PC-9 (cell line): ENCODE measurements at regions not wholly inside any gene's neighbourhood (a gene's known extent, or its start where the extent isn't known, plus 50 kb on each side); places are given as distances from the start of the nearest gene placed in this dataset.

Source experiments
- BruUV-seq: library from RNA; stranded (reverse); fragments of 400-500 nt; replicated peaks from 2 replicates; lab custom pipeline; 2021; lab: Mats Ljungman, UMichigan
- CTCF ChIA-PET: fragments of 300-600 bp; sonication (Branson Sonifier 250); formaldehyde crosslinking; loops from one replicate; lab custom pipeline; 2022; ENCODE audit warnings: antibody characterized with exemption; lab: Charles Lee
- POLR2A ChIA-PET: fragments of 300-600 bp; sonication (Branson Sonifier 250); formaldehyde crosslinking; loops from one replicate; lab custom pipeline; 2022; ENCODE audit warnings: antibody characterized with exemption; ENCODE audit not compliant: unreplicated experiment; lab: Charles Lee
- DNase-seq, 2 experiments: peaks; one replicate each; pipeline versions ENCODE4 v3.0.0 to v3.0.0-alpha.2; 2015 to 2022; ENCODE audit warnings: mixed read lengths in 1 of 2
- H2AFZ ChIP-seq: fragments of 200-600 bp; sonication (generic); 2 replicates; pipeline ENCODE4 v1.8.1; 2017; ENCODE audit warnings: antibody characterized with exemption
- H3F3A ChIP-seq: fragments of 200-600 bp; sonication (generic); 2 replicates; pipeline ENCODE4 v1.8.1; 2017; ENCODE audit warnings: antibody characterized with exemption, mild to moderate bottlenecking, low read depth; ENCODE audit not compliant: insufficient read depth
- H3K27ac ChIP-seq: fragments of 200-600 bp; sonication (generic); 2 replicates; pipeline ENCODE4 v1.6.1; 2016; ENCODE audit warnings: mixed run types
- H3K27me3 ChIP-seq: fragments of 200-600 bp; sonication (generic); 2 replicates; pipeline ENCODE4 v1.6.1; 2016; ENCODE audit warnings: low read depth, mixed run types; ENCODE audit not compliant: insufficient read depth
- H3K36me3 ChIP-seq: fragments of 200-600 bp; sonication (generic); 2 replicates; pipeline ENCODE4 v1.6.1; 2016; ENCODE audit warnings: low read depth, mixed run types
- H3K4me1 ChIP-seq: fragments of 200-600 bp; sonication (generic); replicated peaks from 2 replicates; pipeline ENCODE4 v1.6.1; 2016; ENCODE audit warnings: mixed run types; ENCODE audit not compliant: insufficient read depth
- H3K4me2 ChIP-seq: fragments of 200-600 bp; sonication (generic); 2 replicates; pipeline ENCODE4 v1.6.1; 2017; ENCODE audit warnings: mixed run types
- H3K4me3 ChIP-seq: fragments of 200-600 bp; sonication (generic); 2 replicates; pipeline ENCODE4 v1.6.1; 2016; ENCODE audit warnings: mixed run types
- H3K79me2 ChIP-seq: fragments of 200-600 bp; sonication (generic); 2 replicates; pipeline ENCODE4 v1.6.1; 2017; ENCODE audit warnings: low read depth, mixed run types
- H3K9me2 ChIP-seq: fragments of 200-600 bp; sonication (generic); 2 replicates; pipeline ENCODE4 v1.8.1; 2017; ENCODE audit warnings: mild to moderate bottlenecking; ENCODE audit not compliant: insufficient read depth
- H3K9me3 ChIP-seq: fragments of 200-600 bp; sonication (generic); 2 replicates; pipeline ENCODE4 v1.8.1; 2016; ENCODE audit warnings: low read depth; ENCODE audit not compliant: insufficient read depth
- H4K20me1 ChIP-seq: fragments of 200-600 bp; sonication (generic); 2 replicates; pipeline ENCODE4 v1.8.1; 2017; ENCODE audit not compliant: insufficient read depth
- EZH2 ChIP-seq: fragments of 200-600 bp; sonication (generic); IDR thresholded peaks from 2 replicates; pipeline ENCODE4 v1.8.0; 2017; ENCODE audit warnings: antibody characterized with exemption, low read depth
- intact Hi-C: fragments of 100-400 bp; cut with micrococcal nuclease; formaldehyde crosslinking; loops from one replicate; pipeline ENCODE4 v1.10.0; 2022; ENCODE audit not compliant: unreplicated experiment
- TF ChIP-seq, protein P1 (sequence below): fragments of 200-600 bp; sonication (generic); conservative IDR thresholded peaks from 2 replicates; pipeline ENCODE4 v1.6.1; 2017; ENCODE audit warnings: mixed run types, antibody characterized with exemption, mild to moderate bottlenecking, moderate library complexity

GRCh38 chr14:88940671-88941070 lies 116.2 kb downstream of the TTC8 start:
- no TSS peak for BruUV-seq
- no peaks in the 10 kb centered on the region for H3F3A ChIP-seq
- intact Hi-C loops, result no loop called here
- no peaks in the 10 kb centered on the region for H3K79me2 ChIP-seq
- no peak overlapping the region for H2AFZ ChIP-seq
- H4K20me1 ChIP-seq, result no peaks in the 10 kb centered on the region
- no peaks in the 10 kb centered on the region for H3K4me1 ChIP-seq
- TF ChIP-seq EZH2, result no peak
- TF ChIP-seq, protein P1, sequence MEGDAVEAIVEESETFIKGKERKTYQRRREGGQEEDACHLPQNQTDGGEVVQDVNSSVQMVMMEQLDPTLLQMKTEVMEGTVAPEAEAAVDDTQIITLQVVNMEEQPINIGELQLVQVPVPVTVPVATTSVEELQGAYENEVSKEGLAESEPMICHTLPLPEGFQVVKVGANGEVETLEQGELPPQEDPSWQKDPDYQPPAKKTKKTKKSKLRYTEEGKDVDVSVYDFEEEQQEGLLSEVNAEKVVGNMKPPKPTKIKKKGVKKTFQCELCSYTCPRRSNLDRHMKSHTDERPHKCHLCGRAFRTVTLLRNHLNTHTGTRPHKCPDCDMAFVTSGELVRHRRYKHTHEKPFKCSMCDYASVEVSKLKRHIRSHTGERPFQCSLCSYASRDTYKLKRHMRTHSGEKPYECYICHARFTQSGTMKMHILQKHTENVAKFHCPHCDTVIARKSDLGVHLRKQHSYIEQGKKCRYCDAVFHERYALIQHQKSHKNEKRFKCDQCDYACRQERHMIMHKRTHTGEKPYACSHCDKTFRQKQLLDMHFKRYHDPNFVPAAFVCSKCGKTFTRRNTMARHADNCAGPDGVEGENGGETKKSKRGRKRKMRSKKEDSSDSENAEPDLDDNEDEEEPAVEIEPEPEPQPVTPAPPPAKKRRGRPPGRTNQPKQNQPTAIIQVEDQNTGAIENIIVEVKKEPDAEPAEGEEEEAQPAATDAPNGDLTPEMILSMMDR, result no peak
- no peaks in the 10 kb centered on the region for H3K36me3 ChIP-seq
- ChIA-PET POLR2A (no interaction called here), CTCF (no interaction called here)
- H3K27me3 ChIP-seq, result no peaks in the 10 kb centered on the region
- no peak overlapping the region for H3K4me2 ChIP-seq
- H3K4me3 ChIP-seq, result no peak overlapping the region
- DNase-seq, result no peak
- no peaks in the 10 kb centered on the region for H3K9me2 ChIP-seq
- no peak overlapping the region for H3K27ac ChIP-seq
- no peaks in the 10 kb centered on the region for H3K9me3 ChIP-seq

GRCh38 chr14:88941414-88941813 lies 117.0 kb downstream of the TTC8 start:
- intact Hi-C loops, result no loop called here
- no peak overlapping the region for H3K4me2 ChIP-seq
- H3K9me3 ChIP-seq, result no peaks in the 10 kb centered on the region
- no peak overlapping the region for H3K27ac ChIP-seq
- no TSS peak for BruUV-seq
- no peak overlapping the region for H2AFZ ChIP-seq
- H3F3A ChIP-seq, result no peaks in the 10 kb centered on the region
- H3K9me2 ChIP-seq, result no peaks in the 10 kb centered on the region
- no peak for TF ChIP-seq EZH2
- TF ChIP-seq, protein P1, result no peak
- H3K79me2 ChIP-seq, result no peaks in the 10 kb centered on the region
- no peak overlapping the region for H3K4me3 ChIP-seq
- no peaks in the 10 kb centered on the region for H3K27me3 ChIP-seq
- no peaks in the 10 kb centered on the region for H3K36me3 ChIP-seq
- ChIA-PET CTCF (no interaction called here), POLR2A (no interaction called here)
- H3K4me1 ChIP-seq, result no peaks in the 10 kb centered on the region
- no peaks in the 10 kb centered on the region for H4K20me1 ChIP-seq
- DNase-seq, result no peak

DNA sequence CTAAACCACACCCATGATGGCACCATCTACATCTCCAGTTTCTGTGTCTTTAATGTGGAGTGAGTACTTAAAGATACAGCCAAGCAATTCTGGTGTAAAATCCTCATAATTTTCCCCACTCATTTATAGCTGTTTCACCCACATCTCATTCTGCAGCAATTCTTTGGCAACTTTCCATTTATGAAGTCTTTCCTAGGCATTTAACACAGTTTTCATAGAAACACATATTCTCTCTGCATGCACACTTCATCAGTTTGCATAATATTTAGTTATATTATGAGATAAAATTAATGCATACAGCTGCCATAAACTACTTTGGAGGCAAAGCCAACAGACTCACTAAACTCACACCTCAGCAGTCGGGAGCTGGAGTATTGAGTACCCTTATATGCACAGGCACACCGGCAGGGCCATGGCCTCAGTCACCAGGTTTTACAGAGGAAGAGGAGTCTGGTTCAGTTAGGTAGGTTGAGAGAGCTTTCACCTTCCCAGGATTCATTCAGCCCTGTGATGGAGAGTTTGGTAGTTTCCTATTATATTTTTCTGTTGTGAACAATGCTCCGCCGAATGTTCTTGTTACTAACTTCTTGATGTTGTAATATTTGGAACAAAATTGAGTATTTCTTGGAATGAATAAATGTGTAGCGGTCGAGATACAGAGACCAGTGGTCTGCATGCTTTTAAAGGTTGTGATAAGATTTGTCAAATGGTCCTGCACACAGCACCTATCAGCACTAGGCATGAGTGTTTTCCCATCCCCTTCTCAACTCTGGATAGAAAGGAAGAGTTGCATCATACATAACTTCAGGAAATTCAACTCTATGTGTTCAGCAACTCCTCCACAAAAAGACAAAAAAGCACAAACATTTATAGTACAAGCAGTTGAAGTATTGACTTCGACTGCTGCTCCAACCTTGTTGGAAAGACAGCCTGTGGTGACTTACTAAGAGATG lies 123.5 kb downstream of the TTC8 start:
- ChIA-PET POLR2A (no interaction called here), CTCF (no interaction called here)
- Histone ChIP-seq H3K4me3 (no peak overlapping the region), H3K36me3 (no peaks in the 10 kb centered on the region), H2AFZ (no peak overlapping the region), H3K9me2 (no peaks in the 10 kb centered on the region), H3K9me3 (no peaks in the 10 kb centered on the region), H3K79me2 (no peaks in the 10 kb centered on the region), H3K4me2 (no peak overlapping the region), H4K20me1 (no peaks in the 10 kb centered on the region), H3K27me3 (peaks cover 5% of the 10 kb centered on the region; the same call in 1 of the 2 replicates), H3K27ac (no peak overlapping the region), H3K4me1 (no peaks in the 10 kb centered on the region), H3F3A (no peaks in the 10 kb centered on the region)
- no TSS peak for BruUV-seq
- intact Hi-C loops, result no loop called here
- no peak for TF ChIP-seq EZH2
- TF ChIP-seq, protein P1, result no peak
- DNase-seq, result no peak
